Activated CD4-positive, alpha-beta T cell treated with anti-CD3 and anti-CD28 coated beads, Interleukin-2, amount 10 ng/mL, durations not matched to agents 7 days and 5 days (primary cell): ENCODE measurements at regions not wholly inside any gene's neighbourhood (a gene's known extent, or its start where the extent isn't known, plus 50 kb on each side); places are given as distances from the start of the nearest gene placed in this dataset.

Experiments
- CTCF ChIA-PET: fragments of 350-600 bp; sonication (Branson Sonifier 250); formaldehyde crosslinking; loops from one replicate; lab custom pipeline; 2021; ENCODE audit warnings: antibody characterized with exemption; lab: Charles Lee
- POLR2A ChIA-PET: fragments of 350-600 bp; sonication (Branson Sonifier 250); formaldehyde crosslinking; loops from one replicate; lab custom pipeline; 2021; ENCODE audit warnings: antibody characterized with exemption; lab: Charles Lee
- DNase-seq: peaks from one replicate; pipeline ENCODE4 v3.0.0-alpha.2; 2020
- H3K27ac Mint-ChIP-seq: one replicate; pipeline ENCODE4 v1.8.0; 2021; ENCODE audit warnings: mild to moderate bottlenecking, moderate library complexity, mixed read lengths
- H3K27me3 Mint-ChIP-seq: one replicate; pipeline ENCODE4 v1.8.0; 2021; ENCODE audit warnings: mixed read lengths
- H3K36me3 Mint-ChIP-seq: one replicate; pipeline ENCODE4 v1.8.0; 2021; ENCODE audit warnings: low read depth, mixed read lengths
- H3K4me1 Mint-ChIP-seq: one replicate; pipeline ENCODE4 v1.8.0; 2021; ENCODE audit warnings: mixed read lengths
- H3K4me3 Mint-ChIP-seq: one replicate; pipeline ENCODE4 v1.8.0; 2021; ENCODE audit warnings: mild to moderate bottlenecking, moderate library complexity, mixed read lengths
- H3K9me3 Mint-ChIP-seq: one replicate; pipeline ENCODE4 v1.8.0; 2021; ENCODE audit warnings: mixed read lengths

DNA sequence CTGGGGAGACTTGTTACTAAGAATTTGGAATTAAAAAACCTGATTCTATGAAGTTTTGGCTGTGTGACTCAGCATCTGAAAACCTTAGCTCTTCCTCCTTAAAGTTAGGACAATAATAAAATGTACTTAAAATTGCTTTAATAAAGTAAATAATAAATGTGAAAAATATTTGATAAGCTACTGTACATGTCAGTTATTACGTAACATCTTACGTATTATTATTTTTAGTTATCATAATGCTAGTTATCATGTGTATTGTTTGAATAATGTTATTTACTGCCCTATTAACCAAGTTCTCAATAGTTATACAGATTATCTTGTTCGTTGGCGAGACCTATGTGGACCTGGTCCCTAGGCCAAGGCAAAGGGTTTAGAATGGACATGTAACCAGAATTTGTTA is 449.2 kb upstream of the ADGRL3 start:
- Mint-ChIP-seq H3K36me3 (no peaks in the 10 kb centered on the region), H3K4me3 (no peak overlapping the region), H3K27ac (no peak overlapping the region), H3K9me3 (peaks cover 7% of the 10 kb centered on the region), H3K4me1 (no peaks in the 10 kb centered on the region), H3K27me3 (no peaks in the 10 kb centered on the region)
- ChIA-PET POLR2A (no interaction called here), CTCF (no interaction called here)
- no peak for DNase-seq

- Mint-ChIP-seq H3K36me3 (no peaks in the 10 kb centered on the region), H3K27ac (no peak overlapping the region), H3K4me1 (no peaks in the 10 kb centered on the region), H3K9me3 (peaks cover 12% of the 10 kb centered on the region), H3K4me3 (no peak overlapping the region), H3K27me3 (no peaks in the 10 kb centered on the region)
- ChIA-PET CTCF (no interaction called here), POLR2A (no interaction called here)
- no peak for DNase-seq
These were observed 442.0 kb upstream of the ADGRL3 start for GRCh38 chr4:60757986-60758680.

DNA sequence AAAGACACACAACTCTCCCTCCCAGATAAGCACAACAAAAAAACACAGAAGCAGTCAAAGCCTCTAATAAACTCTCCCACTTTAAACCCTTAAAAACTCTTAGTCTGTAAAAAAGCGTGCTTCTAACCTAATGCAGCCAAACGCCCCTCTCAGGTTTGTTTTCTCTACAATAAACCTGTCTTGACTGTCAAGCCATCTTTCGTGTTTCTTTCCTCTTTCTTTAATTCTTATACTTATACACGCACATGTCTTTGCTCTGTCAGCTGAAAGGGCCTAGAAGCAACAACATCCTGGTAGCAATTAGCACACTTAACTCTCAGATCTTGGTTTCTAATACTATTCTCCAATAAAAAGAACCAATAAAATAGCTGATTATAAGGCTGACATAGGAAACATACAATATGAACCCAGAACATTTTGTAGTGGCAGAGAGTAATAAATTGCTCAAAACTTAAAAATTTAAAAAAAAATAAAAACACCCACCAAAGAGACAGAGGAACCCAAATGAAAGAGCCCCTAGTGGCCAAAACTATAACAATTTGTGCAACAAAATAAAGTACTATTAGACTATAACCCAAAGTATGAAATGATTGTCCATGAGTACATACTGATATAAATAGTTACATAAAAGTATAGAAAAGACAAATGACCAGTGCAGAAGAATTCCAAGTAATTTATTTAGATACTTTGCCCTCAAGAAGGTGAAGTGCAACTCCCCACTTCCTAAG is 440.4 kb upstream of the ADGRL3 start:
- POLR2A ChIA-PET: no interaction called here
- DNase-seq: no peak
- H3K9me3 Mint-ChIP-seq: peaks cover 11% of the 10 kb centered on the region

DNA sequence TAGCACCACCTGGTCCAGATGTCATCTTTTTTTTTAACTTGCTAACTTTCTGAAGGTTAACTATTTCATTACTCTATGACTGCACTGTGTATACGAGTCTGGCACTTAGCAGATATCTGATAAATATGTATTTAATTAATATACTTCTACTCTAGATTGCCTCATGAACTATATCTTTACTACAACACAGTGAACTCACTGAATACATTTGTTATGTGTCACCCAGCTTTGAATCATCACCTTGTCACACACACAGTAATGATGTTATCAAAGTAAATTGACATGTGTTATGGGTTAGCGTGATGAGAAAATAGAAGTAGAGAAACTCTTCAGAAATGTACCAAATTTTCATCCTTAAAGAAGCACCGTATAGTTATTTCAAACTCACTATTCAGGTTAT is 419.3 kb upstream of the ADGRL3 start:
- H3K9me3 Mint-ChIP-seq: peaks cover 2% of the 10 kb centered on the region
- DNase-seq: no peak
- H3K27ac Mint-ChIP-seq: no peak overlapping the region
- no peaks in the 10 kb centered on the region for H3K4me1 Mint-ChIP-seq
- no peaks in the 10 kb centered on the region for H3K27me3 Mint-ChIP-seq
- H3K4me3 Mint-ChIP-seq: no peak overlapping the region
- ChIA-PET CTCF (no interaction called here), POLR2A (no interaction called here)
- no peaks in the 10 kb centered on the region for H3K36me3 Mint-ChIP-seq

More for the DNA sequence above, 440.4 kb upstream of the ADGRL3 start:
- H3K36me3 Mint-ChIP-seq: no peaks in the 10 kb centered on the region
- H3K4me3 Mint-ChIP-seq: no peak overlapping the region
- no peaks in the 10 kb centered on the region for H3K27me3 Mint-ChIP-seq
- H3K4me1 Mint-ChIP-seq: no peaks in the 10 kb centered on the region
- H3K27ac Mint-ChIP-seq: no peak overlapping the region
- CTCF ChIA-PET: interaction anchor here (0.6 kb wide), 1 partner anchor 1681 kb away, joined by 3 read pairs; no protein-coding TSS in a partner anchor

DNA sequence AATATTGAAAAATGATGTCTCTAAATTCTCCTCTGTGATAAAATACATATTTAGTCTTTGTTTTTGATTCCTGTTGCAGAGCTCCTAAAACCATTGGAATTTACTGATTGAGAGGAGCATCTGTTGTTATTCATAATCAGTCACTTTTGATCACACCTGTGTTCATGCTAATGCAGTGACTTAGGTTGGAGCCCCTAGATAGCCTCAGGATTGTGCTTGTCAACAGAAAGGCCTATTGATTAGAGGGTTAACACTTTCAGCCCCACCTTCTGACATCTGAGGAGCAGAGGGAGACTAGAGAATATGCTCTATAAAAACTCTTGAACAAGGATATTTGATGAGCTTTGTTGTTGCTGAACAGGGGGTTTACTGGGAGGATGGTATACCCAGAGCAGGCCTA is 409.5 kb upstream of the ADGRL3 start:
- H3K4me3 Mint-ChIP-seq: no peak overlapping the region
- H3K36me3 Mint-ChIP-seq: no peaks in the 10 kb centered on the region
- ChIA-PET CTCF (no interaction called here), POLR2A (no interaction called here)
- H3K27ac Mint-ChIP-seq: no peak overlapping the region
- no peaks in the 10 kb centered on the region for H3K4me1 Mint-ChIP-seq
- DNase-seq: no peak
- peaks cover 5% of the 10 kb centered on the region for H3K9me3 Mint-ChIP-seq
- no peaks in the 10 kb centered on the region for H3K27me3 Mint-ChIP-seq

GRCh38 chr4:60794372-60794771 is 405.8 kb upstream of the ADGRL3 start:
- CTCF ChIA-PET: no interaction called here
- Mint-ChIP-seq H3K27me3 (no peaks in the 10 kb centered on the region), H3K27ac (no peak overlapping the region), H3K4me3 (no peak overlapping the region), H3K36me3 (no peaks in the 10 kb centered on the region), H3K9me3 (peaks cover 7% of the 10 kb centered on the region), H3K4me1 (no peaks in the 10 kb centered on the region)
- POLR2A ChIA-PET: no interaction called here
- no peak for DNase-seq

DNA sequence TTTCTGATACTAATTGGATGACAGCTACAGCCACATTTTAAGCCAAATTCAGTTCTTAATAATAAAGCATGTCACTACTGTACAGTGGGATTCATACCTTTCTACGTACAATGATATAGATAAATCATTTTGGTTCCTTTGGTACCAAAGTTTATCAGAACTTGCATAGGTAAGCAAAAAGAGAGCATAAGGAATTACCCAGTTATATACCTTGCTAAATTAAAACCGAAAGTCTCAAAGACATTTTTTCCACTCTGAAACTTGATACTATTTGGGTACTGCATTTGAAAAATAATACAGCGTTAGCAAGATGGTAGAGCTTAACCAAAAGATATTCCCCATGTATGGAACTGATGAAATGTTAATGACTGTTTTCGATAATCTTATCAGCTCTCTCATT is 400.9 kb upstream of the ADGRL3 start:
- Mint-ChIP-seq H3K27ac (no peak overlapping the region), H3K4me3 (no peak overlapping the region), H3K27me3 (no peaks in the 10 kb centered on the region), H3K36me3 (no peaks in the 10 kb centered on the region), H3K9me3 (peaks cover 5% of the 10 kb centered on the region), H3K4me1 (no peaks in the 10 kb centered on the region)
- ChIA-PET CTCF (no interaction called here), POLR2A (no interaction called here)
- no peak for DNase-seq

DNA sequence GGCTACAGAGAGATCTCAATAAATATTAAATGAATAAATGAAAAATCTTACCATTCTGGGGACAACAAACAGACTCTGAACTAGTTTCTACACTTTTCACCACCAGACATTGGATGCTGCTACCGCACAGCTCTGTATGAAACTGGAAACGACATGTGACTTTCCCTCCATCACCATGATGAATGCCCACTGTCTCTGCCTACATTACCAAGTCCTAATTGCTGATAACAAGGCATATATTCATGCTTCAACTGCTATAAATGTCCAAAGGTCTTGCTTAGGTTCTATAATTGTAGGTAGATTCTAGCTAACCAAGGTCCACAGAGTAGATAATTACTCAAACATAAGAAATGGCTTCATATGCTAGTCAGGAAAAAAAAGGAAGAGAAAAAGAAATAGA is 399.4 kb upstream of the ADGRL3 start:
- Mint-ChIP-seq H3K27ac (no peak overlapping the region), H3K4me3 (no peak overlapping the region), H3K27me3 (no peaks in the 10 kb centered on the region), H3K4me1 (no peaks in the 10 kb centered on the region), H3K9me3 (peaks cover 2% of the 10 kb centered on the region), H3K36me3 (no peaks in the 10 kb centered on the region)
- DNase-seq: no peak
- POLR2A ChIA-PET: no interaction called here
- CTCF ChIA-PET: no interaction called here

GRCh38 chr4:60805500-60806313 is 394.4 kb upstream of the ADGRL3 start:
- ChIA-PET POLR2A (no interaction called here), CTCF (no interaction called here)
- H3K27me3 Mint-ChIP-seq: no peaks in the 10 kb centered on the region
- no peaks in the 10 kb centered on the region for H3K36me3 Mint-ChIP-seq
- no peak overlapping the region for H3K4me3 Mint-ChIP-seq
- H3K4me1 Mint-ChIP-seq: no peaks in the 10 kb centered on the region
- H3K9me3 Mint-ChIP-seq: peaks cover 2% of the 10 kb centered on the region
- no peak for DNase-seq
- H3K27ac Mint-ChIP-seq: no peak overlapping the region

GRCh38 chr4:60808726-60809485 is 391.2 kb upstream of the ADGRL3 start:
- CTCF ChIA-PET: no interaction called here
- H3K36me3 Mint-ChIP-seq: no peaks in the 10 kb centered on the region
- H3K9me3 Mint-ChIP-seq: peaks cover 5% of the 10 kb centered on the region
- H3K4me1 Mint-ChIP-seq: no peaks in the 10 kb centered on the region
- H3K27ac Mint-ChIP-seq: no peak overlapping the region
- no peaks in the 10 kb centered on the region for H3K27me3 Mint-ChIP-seq
- POLR2A ChIA-PET: no interaction called here
- no peak for DNase-seq
- H3K4me3 Mint-ChIP-seq: no peak overlapping the region

DNA sequence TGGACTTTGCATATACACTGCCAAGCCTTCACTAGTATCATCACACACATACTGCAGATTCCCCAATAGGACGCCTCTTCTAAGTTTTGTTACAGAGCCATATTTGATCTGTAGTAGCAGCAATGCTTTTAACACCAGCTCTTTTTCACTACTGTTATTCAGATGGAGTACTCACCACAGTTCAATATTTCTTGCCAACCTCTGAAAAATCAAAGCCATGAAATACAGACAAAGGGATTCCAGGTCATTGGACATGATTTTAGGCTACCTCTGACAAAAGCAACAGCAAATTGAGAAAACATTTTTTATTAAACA is 390.7 kb upstream of the ADGRL3 start:
- Mint-ChIP-seq H3K4me3 (no peak overlapping the region), H3K9me3 (peaks cover 5% of the 10 kb centered on the region), H3K4me1 (no peaks in the 10 kb centered on the region), H3K36me3 (no peaks in the 10 kb centered on the region), H3K27me3 (no peaks in the 10 kb centered on the region), H3K27ac (no peak overlapping the region)
- ChIA-PET CTCF (no interaction called here), POLR2A (no interaction called here)
- no peak for DNase-seq

DNA sequence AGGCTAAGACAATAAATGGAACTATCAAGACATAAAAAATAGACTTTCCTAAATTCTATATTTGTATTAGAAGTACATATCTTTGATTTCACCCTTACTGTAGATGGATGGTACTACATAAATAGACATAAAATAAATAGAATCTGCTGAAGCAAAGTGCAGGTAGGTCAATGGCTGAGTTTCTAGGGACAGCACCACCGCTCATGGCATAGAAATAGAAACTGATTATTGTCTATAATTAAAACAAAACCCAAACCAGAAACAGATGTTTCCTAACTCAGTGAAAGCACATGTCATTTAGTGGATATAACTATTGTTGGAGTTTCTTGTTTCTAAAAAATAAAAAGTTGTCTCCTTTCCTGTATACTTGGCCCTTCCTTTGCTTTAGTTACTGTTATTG is 387.3 kb upstream of the ADGRL3 start:
- Mint-ChIP-seq H3K4me3 (no peak overlapping the region), H3K9me3 (peaks cover 11% of the 10 kb centered on the region), H3K4me1 (no peaks in the 10 kb centered on the region), H3K36me3 (no peaks in the 10 kb centered on the region), H3K27me3 (no peaks in the 10 kb centered on the region), H3K27ac (no peak overlapping the region)
- POLR2A ChIA-PET: no interaction called here
- no peak for DNase-seq
- CTCF ChIA-PET: no interaction called here

- Mint-ChIP-seq H3K4me3 (no peak overlapping the region), H3K9me3 (peaks cover 10% of the 10 kb centered on the region), H3K4me1 (no peaks in the 10 kb centered on the region), H3K36me3 (no peaks in the 10 kb centered on the region), H3K27ac (no peak overlapping the region), H3K27me3 (no peaks in the 10 kb centered on the region)
- DNase-seq: no peak
- ChIA-PET POLR2A (no interaction called here), CTCF (no interaction called here)
These were observed 385.6 kb upstream of the ADGRL3 start for GRCh38 chr4:60814549-60814948.
